Adrenal gland (tissue), 5 donors: ENCODE measurements at regions not wholly inside any gene's neighbourhood (a gene's known extent, or its start where the extent isn't known, plus 50 kb on each side); places are given as distances from the start of the nearest gene placed in this dataset.

Experiments
- CTCF ChIP-seq, 6 experiments: fragments of 450-650 bp in 4 of 6; fragments of 200-600 bp in 2 of 6; sonication (generic) in 1 of 6; IDR thresholded peaks; 1 replicate in 5 of 6; 2 replicates in 1 of 6; pipeline versions ENCODE4 v1.5.1 to v1.8.0; 2016 to 2021; ENCODE audit warnings: antibody characterized with exemption in 6 of 6, mild to moderate bottlenecking in 2 of 6, moderate library complexity in 1 of 6
- POLR2A ChIP-seq, 2 donors: fragments of 450-650 bp; IDR thresholded peaks; one replicate each; pipeline ENCODE4 v1.6.1; 2017; ENCODE audit warnings: antibody characterized with exemption in 2 of 2, mild to moderate bottlenecking in 2 of 2, moderate library complexity in 1 of 2
- donor health status: DM: no; HTN: no; CAD: no.

- no peak for TF ChIP-seq POLR2A (IDR thresholded peaks at IDR 0.05)
- no peak for TF ChIP-seq CTCF (IDR thresholded peaks at IDR 0.05)
These were observed 1265.8 kb upstream of the LRRTM3 start for GRCh38 chr10:65660006-65660405.
